ENCODE measurements at regions not wholly inside any gene's neighbourhood (a gene's known extent, or its start where the extent isn't known, plus 50 kb on each side); places are given as distances from the start of the nearest gene placed in this dataset.

DNA sequence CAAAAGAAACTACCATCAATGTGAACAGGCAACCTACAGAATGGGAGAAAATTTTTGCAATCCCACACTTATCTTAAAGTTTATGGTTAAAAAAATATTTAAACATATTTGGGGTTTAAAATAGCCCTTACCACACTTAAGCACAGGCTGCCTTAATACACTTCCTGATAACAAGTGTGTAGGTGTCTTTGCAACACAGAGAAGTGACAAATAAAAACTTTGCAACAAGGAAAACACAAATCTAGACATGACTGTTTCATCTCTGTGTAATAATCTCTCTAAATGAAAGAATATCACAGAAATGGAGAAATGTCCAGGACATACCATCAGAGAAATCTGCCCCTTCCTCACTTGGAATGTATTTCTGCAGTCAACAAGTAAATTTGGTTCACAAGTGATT is 464.1 kb upstream of the ARHGEF26 start:
- no peak for TF ChIP-seq EZH2phosphoT487 (IDR thresholded peaks at IDR 0.05; ENCODE audit: low read depth)
- TF ChIP-seq CTCF (IDR thresholded peaks at IDR 0.05; ENCODE audit: low read depth, low read length) = no peak
